Activated naive CD4-positive, alpha-beta T cell treated with anti-CD3 and anti-CD28 coated beads, Interleukin-2, amount 50 U/mL, for 24 hours (primary cell): ENCODE measurements at regions not wholly inside any gene's neighbourhood (a gene's known extent, or its start where the extent isn't known, plus 50 kb on each side); places are given as distances from the start of the nearest gene placed in this dataset.

Source experiments
- H3K27ac Mint-ChIP-seq: one replicate; pipeline ENCODE4 v1.8.0; 2021; ENCODE audit warnings: mild to moderate bottlenecking, mixed read lengths
- H3K27me3 Mint-ChIP-seq: one replicate; pipeline ENCODE4 v1.8.0; 2021; ENCODE audit warnings: mixed read lengths
- H3K36me3 Mint-ChIP-seq: one replicate; pipeline ENCODE4 v1.8.0; 2021; ENCODE audit warnings: mixed read lengths
- H3K4me1 Mint-ChIP-seq: one replicate; pipeline ENCODE4 v1.8.0; 2021; ENCODE audit warnings: mixed read lengths
- H3K4me3 Mint-ChIP-seq: one replicate; pipeline ENCODE4 v1.8.0; 2021; ENCODE audit warnings: mild to moderate bottlenecking, mixed read lengths
- H3K9me3 Mint-ChIP-seq: one replicate; pipeline ENCODE4 v1.8.0; 2021; ENCODE audit warnings: mixed read lengths

- no peak overlapping the region for H3K27ac Mint-ChIP-seq
- H3K36me3 Mint-ChIP-seq: no peaks in the 10 kb centered on the region
- H3K4me3 Mint-ChIP-seq: no peak overlapping the region
- peaks cover 3% of the 10 kb centered on the region for H3K27me3 Mint-ChIP-seq
- no peaks in the 10 kb centered on the region for H3K4me1 Mint-ChIP-seq
- H3K9me3 Mint-ChIP-seq: no peaks in the 10 kb centered on the region
Observed at GRCh38 chr3:28853830-28854229, 427.0 kb upstream of the RBMS3 start.

DNA sequence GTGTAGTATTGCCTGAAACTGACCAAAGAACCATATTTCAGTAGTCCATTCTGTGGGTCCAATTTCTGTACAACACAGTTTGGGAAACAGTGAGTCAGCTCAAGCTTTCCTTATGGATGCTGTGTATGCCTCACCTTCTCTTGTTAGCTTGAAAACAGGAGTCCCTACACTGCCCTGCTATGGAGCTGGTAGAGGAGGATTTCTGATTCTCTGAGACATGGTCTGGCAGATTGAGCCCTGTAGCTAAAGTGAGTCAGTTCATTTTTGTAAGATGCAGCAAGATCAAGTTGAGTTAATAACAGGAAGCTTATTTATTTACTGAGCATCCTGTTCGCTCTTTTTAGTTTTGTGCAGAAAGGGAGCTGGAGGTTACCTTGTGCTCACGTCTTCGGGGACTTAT lies 424.1 kb upstream of the RBMS3 start:
- Mint-ChIP-seq H3K27ac (no peak overlapping the region), H3K27me3 (peaks cover 3% of the 10 kb centered on the region), H3K36me3 (no peaks in the 10 kb centered on the region), H3K4me1 (no peaks in the 10 kb centered on the region), H3K9me3 (no peaks in the 10 kb centered on the region), H3K4me3 (no peak overlapping the region)

DNA sequence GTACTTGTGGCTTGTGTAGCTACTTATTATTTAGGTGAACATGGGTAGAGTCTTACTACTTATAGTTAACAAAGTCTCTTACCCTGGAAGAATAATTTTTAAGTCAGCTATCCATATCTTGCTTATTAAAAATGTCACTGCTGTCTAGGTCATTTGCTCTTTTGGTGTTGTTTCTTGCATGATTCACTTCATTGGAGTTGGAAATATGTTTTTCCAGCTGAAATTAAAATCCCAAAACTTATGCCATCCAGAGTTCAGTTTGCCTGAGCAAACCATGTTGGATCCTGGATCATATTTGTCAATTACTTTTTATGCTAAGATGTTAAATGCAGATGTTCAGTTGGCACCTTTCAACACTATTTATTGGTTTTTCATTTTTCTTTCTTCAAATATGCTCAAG lies 421.0 kb upstream of the RBMS3 start:
- Mint-ChIP-seq H3K36me3 (no peaks in the 10 kb centered on the region), H3K4me3 (no peak overlapping the region), H3K27ac (no peak overlapping the region), H3K9me3 (no peaks in the 10 kb centered on the region), H3K27me3 (no peaks in the 10 kb centered on the region), H3K4me1 (no peaks in the 10 kb centered on the region)

DNA sequence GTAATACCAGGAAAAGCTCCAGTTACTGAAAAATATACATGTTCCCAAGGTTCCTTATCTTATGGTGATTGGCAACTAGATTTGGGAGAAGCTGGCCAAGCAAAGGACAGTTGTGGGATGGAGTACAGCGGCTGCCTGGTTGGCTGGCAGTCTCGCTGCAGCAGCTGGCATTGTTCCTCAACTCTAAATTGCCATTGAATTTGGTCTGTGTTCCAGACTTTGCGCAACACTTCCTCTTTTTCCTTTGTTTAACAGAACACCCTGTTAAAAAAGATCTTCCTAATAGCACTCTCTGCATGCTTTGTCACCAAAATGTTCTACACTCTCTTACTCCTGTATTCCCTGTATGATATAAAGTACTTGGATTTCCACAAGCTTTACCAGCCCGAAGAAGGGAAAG lies 420.6 kb upstream of the RBMS3 start:
- Mint-ChIP-seq H3K4me3 (no peak overlapping the region), H3K4me1 (no peaks in the 10 kb centered on the region), H3K27ac (no peak overlapping the region), H3K27me3 (no peaks in the 10 kb centered on the region), H3K36me3 (no peaks in the 10 kb centered on the region), H3K9me3 (no peaks in the 10 kb centered on the region)

DNA sequence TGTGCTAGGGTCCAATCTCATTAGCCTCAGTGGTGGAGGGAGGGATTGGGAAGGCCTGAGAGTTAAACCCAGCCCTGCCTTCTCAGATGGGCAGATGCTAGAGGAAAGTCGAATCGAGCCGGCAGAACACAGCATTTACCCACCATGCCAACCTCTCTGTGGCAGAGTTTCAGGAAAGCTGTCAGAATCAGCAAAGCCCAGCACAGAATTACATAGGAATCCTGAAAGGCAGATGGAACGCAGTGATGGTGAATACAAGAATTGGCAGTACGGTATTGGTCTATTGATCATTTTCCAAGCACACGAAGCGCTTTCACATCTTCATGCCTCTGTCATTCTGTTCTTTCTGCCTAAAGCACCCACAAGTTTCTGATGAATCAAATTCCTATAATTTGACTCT lies 417.7 kb upstream of the RBMS3 start:
- no peaks in the 10 kb centered on the region for H3K4me1 Mint-ChIP-seq

DNA sequence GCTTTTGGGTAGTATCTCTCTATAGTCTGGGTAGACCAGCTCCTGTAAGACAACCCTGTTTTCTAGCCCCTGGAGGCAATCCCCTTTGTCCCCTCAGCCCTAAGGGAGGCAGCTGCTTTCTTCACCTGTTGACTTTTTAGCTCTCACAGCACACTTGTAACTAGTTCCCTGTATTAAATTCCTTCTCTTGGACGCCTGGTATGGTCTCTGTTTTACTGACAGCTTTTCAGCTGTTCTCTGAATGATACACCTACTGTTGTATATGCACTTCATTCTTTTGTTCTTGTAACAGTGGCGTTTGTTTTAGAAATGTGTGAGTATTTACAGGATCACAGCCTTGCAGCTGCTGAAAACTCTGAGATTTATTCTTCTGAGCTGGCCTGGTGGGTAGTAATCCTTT lies 413.0 kb upstream of the RBMS3 start:
- Mint-ChIP-seq H3K4me3 (no peak overlapping the region), H3K36me3 (no peaks in the 10 kb centered on the region), H3K4me1 (no peaks in the 10 kb centered on the region), H3K9me3 (peaks cover 4% of the 10 kb centered on the region), H3K27ac (no peak overlapping the region), H3K27me3 (no peaks in the 10 kb centered on the region)

More for the DNA sequence above, 417.7 kb upstream of the RBMS3 start:
- no peaks in the 10 kb centered on the region for H3K36me3 Mint-ChIP-seq
- H3K27me3 Mint-ChIP-seq: no peaks in the 10 kb centered on the region
- no peak overlapping the region for H3K27ac Mint-ChIP-seq
- no peaks in the 10 kb centered on the region for H3K9me3 Mint-ChIP-seq
- no peak overlapping the region for H3K4me3 Mint-ChIP-seq

GRCh38 chr3:28868897-28869296 lies 412.0 kb upstream of the RBMS3 start:
- Mint-ChIP-seq H3K36me3 (no peaks in the 10 kb centered on the region), H3K9me3 (peaks cover 12% of the 10 kb centered on the region), H3K4me3 (no peak overlapping the region), H3K4me1 (no peaks in the 10 kb centered on the region), H3K27ac (no peak overlapping the region), H3K27me3 (peaks cover 3% of the 10 kb centered on the region)

DNA sequence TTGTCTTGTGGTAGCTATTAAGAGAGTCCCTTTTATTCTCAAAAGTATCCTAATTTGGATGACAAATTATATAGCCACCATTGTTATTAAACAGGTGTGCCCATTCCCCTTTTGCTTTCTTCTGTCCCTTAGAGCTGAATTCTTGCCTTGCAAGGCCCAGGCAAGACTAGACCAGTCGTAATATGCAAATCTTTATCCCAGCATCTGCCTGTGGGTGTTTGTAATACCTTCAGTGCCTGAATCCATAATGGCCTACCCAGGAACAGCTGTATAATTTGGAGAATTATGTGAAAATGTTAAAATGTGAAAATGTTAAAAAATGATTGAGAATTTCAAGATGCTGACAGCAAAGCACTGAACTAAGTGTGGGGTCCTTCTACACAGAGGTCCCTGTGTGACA lies 403.0 kb upstream of the RBMS3 start:
- H3K9me3 Mint-ChIP-seq: peaks cover 12% of the 10 kb centered on the region

DNA sequence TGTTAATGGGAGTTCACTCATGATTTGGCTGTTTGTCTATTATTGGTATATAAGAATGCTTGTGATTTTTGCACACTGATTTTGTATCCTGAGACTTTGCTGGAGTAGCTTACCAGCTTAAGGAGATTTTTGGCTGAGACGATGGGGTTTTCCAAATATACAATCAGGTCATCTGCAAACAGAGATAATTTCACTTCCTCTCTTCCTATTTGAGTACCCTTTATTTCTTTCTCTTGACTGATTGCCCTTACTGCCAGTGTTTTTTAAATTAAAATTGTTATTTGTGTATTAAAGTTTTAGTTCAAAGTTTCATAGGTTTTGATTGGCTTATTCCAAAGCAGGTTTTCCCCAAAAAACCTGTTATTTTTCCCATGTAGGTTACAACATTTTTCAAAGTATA lies 390.5 kb upstream of the RBMS3 start:
- Mint-ChIP-seq H3K36me3 (no peaks in the 10 kb centered on the region), H3K4me3 (no peak overlapping the region), H3K27ac (no peak overlapping the region), H3K27me3 (peaks cover 2% of the 10 kb centered on the region), H3K4me1 (no peaks in the 10 kb centered on the region), H3K9me3 (no peaks in the 10 kb centered on the region)

More for the DNA sequence above, 403.0 kb upstream of the RBMS3 start:
- Mint-ChIP-seq H3K36me3 (no peaks in the 10 kb centered on the region), H3K4me3 (no peak overlapping the region), H3K4me1 (no peaks in the 10 kb centered on the region), H3K27me3 (peaks cover 3% of the 10 kb centered on the region), H3K27ac (no peak overlapping the region)

DNA sequence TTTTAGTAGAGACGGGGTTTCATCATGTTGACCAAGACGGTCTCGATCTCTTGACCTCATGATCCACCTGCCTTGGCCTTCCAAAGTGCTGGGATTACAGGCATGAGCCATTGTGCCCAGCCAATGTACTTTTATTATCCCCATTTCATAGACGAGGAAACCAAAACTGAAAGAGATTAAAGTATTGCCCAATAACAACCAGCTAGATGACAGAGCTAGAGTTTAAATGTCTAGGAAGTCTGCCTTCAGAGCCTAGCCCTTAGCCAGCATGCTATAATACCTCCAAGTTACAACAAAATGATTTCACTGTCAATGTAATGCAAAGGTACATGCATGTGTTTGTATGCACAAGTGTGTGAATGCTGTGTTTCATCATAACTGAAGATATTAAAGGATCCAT lies 389.4 kb upstream of the RBMS3 start:
- H3K27ac Mint-ChIP-seq: no peak overlapping the region
- no peaks in the 10 kb centered on the region for H3K4me1 Mint-ChIP-seq
- H3K36me3 Mint-ChIP-seq: no peaks in the 10 kb centered on the region
- H3K9me3 Mint-ChIP-seq: no peaks in the 10 kb centered on the region
- H3K27me3 Mint-ChIP-seq: peaks cover 2% of the 10 kb centered on the region
- no peak overlapping the region for H3K4me3 Mint-ChIP-seq

- Mint-ChIP-seq H3K4me1 (no peaks in the 10 kb centered on the region), H3K27ac (no peak overlapping the region), H3K4me3 (no peak overlapping the region), H3K9me3 (peaks cover 5% of the 10 kb centered on the region), H3K36me3 (no peaks in the 10 kb centered on the region), H3K27me3 (no peaks in the 10 kb centered on the region)
Observed at GRCh38 chr3:28900301-28900700, 380.6 kb upstream of the RBMS3 start.

DNA sequence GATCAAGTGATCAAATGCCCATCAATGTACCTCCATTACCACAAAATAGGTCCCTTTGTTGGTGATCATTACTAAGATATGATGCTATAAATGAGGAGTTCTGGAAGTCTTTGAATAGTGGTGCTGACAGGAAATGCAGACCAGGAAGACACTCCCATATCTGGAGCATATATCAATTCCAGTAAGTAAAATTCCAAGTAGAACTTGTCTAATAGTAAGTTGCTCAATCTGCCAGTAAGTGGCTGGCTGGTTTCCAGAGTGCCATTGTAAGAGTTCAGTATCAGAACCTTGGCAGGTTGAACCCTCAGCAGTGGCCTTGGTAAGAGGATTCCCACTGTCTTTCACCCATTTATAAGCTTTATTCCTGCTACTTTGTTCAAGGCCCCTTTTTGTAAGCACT lies 379.9 kb upstream of the RBMS3 start:
- H3K27me3 Mint-ChIP-seq: no peaks in the 10 kb centered on the region
- no peak overlapping the region for H3K4me3 Mint-ChIP-seq
- no peak overlapping the region for H3K27ac Mint-ChIP-seq
- H3K36me3 Mint-ChIP-seq: no peaks in the 10 kb centered on the region
- peaks cover 5% of the 10 kb centered on the region for H3K9me3 Mint-ChIP-seq
- H3K4me1 Mint-ChIP-seq: no peaks in the 10 kb centered on the region

- Mint-ChIP-seq H3K4me3 (no peak overlapping the region), H3K4me1 (no peaks in the 10 kb centered on the region), H3K27ac (no peak overlapping the region), H3K9me3 (no peaks in the 10 kb centered on the region), H3K27me3 (no peaks in the 10 kb centered on the region), H3K36me3 (no peaks in the 10 kb centered on the region)
Observed at GRCh38 chr3:28903171-28903601, 377.7 kb upstream of the RBMS3 start.

GRCh38 chr3:28905798-28906197 lies 375.1 kb upstream of the RBMS3 start:
- no peaks in the 10 kb centered on the region for H3K4me1 Mint-ChIP-seq
- H3K9me3 Mint-ChIP-seq: no peaks in the 10 kb centered on the region
- no peaks in the 10 kb centered on the region for H3K36me3 Mint-ChIP-seq
- no peak overlapping the region for H3K4me3 Mint-ChIP-seq
- no peaks in the 10 kb centered on the region for H3K27me3 Mint-ChIP-seq
- H3K27ac Mint-ChIP-seq: no peak overlapping the region

- H3K4me3 Mint-ChIP-seq: no peak overlapping the region
- no peaks in the 10 kb centered on the region for H3K4me1 Mint-ChIP-seq
- H3K9me3 Mint-ChIP-seq: no peaks in the 10 kb centered on the region
Observed at GRCh38 chr3:28906561-28907310, 374.1 kb upstream of the RBMS3 start.

DNA sequence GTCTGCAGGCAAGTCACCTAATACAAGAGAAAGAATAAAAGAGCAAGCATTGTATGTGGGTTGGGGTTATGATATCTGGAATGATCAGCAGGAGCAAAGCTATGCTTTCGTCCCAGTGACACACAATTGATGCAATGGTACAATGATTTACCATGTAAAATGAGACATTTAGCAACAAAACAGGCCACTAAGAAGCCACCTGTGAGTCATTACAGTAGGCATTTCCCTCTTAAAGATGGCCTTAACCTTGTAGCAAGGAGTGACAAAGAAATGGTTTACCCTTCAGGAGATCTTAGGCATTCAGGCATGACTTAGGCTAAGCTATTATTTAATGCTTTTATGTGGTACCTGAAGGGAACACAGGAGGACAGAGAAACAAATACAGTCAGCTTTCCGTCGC lies 373.3 kb upstream of the RBMS3 start:
- H3K36me3 Mint-ChIP-seq: no peaks in the 10 kb centered on the region
- no peak overlapping the region for H3K4me3 Mint-ChIP-seq
- H3K4me1 Mint-ChIP-seq: no peaks in the 10 kb centered on the region
- no peaks in the 10 kb centered on the region for H3K27me3 Mint-ChIP-seq
- no peaks in the 10 kb centered on the region for H3K9me3 Mint-ChIP-seq
- H3K27ac Mint-ChIP-seq: no peak overlapping the region

More at GRCh38 chr3:28906561-28907310, 374.1 kb upstream of the RBMS3 start:
- Mint-ChIP-seq H3K36me3 (no peaks in the 10 kb centered on the region), H3K27ac (no peak overlapping the region), H3K27me3 (no peaks in the 10 kb centered on the region)
